Hematopoietic multipotent progenitor cell treated with erythropoietin and hydrocortisone succinate and interleukin-3 and kit ligand, for 15 days (in vitro differentiated cells): ENCODE measurements at regions not wholly inside any gene's neighbourhood (a gene's known extent, or its start where the extent isn't known, plus 50 kb on each side); places are given as distances from the start of the nearest gene placed in this dataset.
"Not testable (repeated sequence)": the region's sequence is repeated elsewhere in the genome, so short reads cannot be mapped to it uniquely, and the experiment has no call there.

Experiments used
- DNase-seq: peaks from one replicate; pipeline ENCODE4 v3.0.0-alpha.2; 2015; ENCODE audit warnings: low spot score

- DNase-seq = not testable (repeated sequence)
Measured at GRCh38 chr5:67757771-67758170, 457.8 kb upstream of the PIK3R1 start.

- no peak for DNase-seq
Measured at GRCh38 chr5:67752357-67752708, 463.2 kb upstream of the PIK3R1 start.

- DNase-seq = no peak
Measured at GRCh38 chr5:67748165-67748690, 467.3 kb upstream of the PIK3R1 start.

GRCh38 chr5:67747096-67747495, 468.5 kb upstream of the PIK3R1 start:
- DNase-seq = no peak

- not testable (repeated sequence) for DNase-seq
Measured at GRCh38 chr5:67746608-67747007, 468.9 kb upstream of the PIK3R1 start.

GRCh38 chr5:67746103-67746502, 469.5 kb upstream of the PIK3R1 start:
- no peak for DNase-seq

GRCh38 chr5:67732921-67733320, 482.6 kb upstream of the PIK3R1 start:
- no peak for DNase-seq

GRCh38 chr5:67732471-67732870, 483.1 kb upstream of the PIK3R1 start:
- no peak for DNase-seq

- DNase-seq = no peak
Measured at GRCh38 chr5:67731886-67732285, 483.7 kb upstream of the PIK3R1 start.

GRCh38 chr5:67730917-67731474, 484.6 kb upstream of the PIK3R1 start:
- DNase-seq = no peak

- no peak for DNase-seq
Measured at GRCh38 chr5:67728326-67728890, 487.1 kb upstream of the PIK3R1 start.

GRCh38 chr5:67725604-67726003, 490.0 kb upstream of the PIK3R1 start:
- DNase-seq = no peak

- DNase-seq = no peak
Measured at GRCh38 chr5:67724412-67725135, 491.0 kb upstream of the PIK3R1 start.

GRCh38 chr5:67723873-67724272, 491.7 kb upstream of the PIK3R1 start:
- DNase-seq = no peak

GRCh38 chr5:67722582-67722981, 493.0 kb upstream of the PIK3R1 start:
- not testable (repeated sequence) for DNase-seq

- no peak for DNase-seq
Measured at GRCh38 chr5:67720162-67720772, 495.3 kb upstream of the PIK3R1 start.

- DNase-seq = no peak
Measured at GRCh38 chr5:67702008-67702407, 505.4 kb upstream of the CD180 start.

GRCh38 chr5:67699560-67699959, 503.0 kb upstream of the CD180 start:
- no peak for DNase-seq

GRCh38 chr5:67696446-67696845, 499.8 kb upstream of the CD180 start:
- DNase-seq = no peak

GRCh38 chr5:67695369-67695768, 498.8 kb upstream of the CD180 start:
- no peak for DNase-seq

GRCh38 chr5:67694810-67695191, 498.2 kb upstream of the CD180 start:
- DNase-seq = no peak

GRCh38 chr5:67693956-67694809, 497.6 kb upstream of the CD180 start:
- DNase-seq = no peak
